Right lobe of liver (tissue), 4 donors: ENCODE measurements at regions not wholly inside any gene's neighbourhood (a gene's known extent, or its start where the extent isn't known, plus 50 kb on each side); places are given as distances from the start of the nearest gene placed in this dataset.

Experiments
- POLR2A ChIP-seq: fragments of 450-650 bp; IDR thresholded peaks from one replicate; pipeline ENCODE4 v1.6.1; 2017; ENCODE audit warnings: antibody characterized with exemption, mild to moderate bottlenecking
- TF ChIP-seq, protein P1 (sequence below), 4 donors: fragments of 200-600 bp in 3 of 4; fragments of 450-650 bp in 1 of 4; IDR thresholded peaks; one replicate each; pipeline versions ENCODE4 v1.5.1 to v1.8.0; 2016 to 2022; ENCODE audit warnings: antibody characterized with exemption in 4 of 4, mild to moderate bottlenecking in 2 of 4
- donor health status: DM: no; HTN: no; CAD: no.
- donor health status: DM: no; HTN: no; CAD: no.
- donor health status: DM: no; HTN: yes; CAD: no.

DNA sequence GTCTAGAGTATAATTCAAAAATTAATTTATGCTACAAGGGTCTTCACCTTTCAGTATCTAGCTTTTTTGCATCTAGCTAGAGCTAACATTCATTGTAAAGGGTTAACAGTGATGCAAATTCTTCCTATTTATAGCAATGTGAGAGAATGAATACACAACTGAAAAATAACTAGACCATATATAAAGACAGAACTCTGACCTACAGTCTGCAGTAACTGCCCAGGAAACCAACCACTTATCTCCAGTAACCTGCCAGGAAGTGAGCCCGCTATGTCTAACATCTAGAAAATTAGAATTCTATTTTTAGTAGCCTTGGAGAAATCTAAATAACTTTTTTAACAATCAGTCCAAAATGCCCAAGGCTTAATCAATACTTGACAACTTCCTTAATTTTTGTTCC, 1021.9 kb downstream of the LRFN5 start:
- no peak for TF ChIP-seq POLR2A
- TF ChIP-seq, protein P1, sequence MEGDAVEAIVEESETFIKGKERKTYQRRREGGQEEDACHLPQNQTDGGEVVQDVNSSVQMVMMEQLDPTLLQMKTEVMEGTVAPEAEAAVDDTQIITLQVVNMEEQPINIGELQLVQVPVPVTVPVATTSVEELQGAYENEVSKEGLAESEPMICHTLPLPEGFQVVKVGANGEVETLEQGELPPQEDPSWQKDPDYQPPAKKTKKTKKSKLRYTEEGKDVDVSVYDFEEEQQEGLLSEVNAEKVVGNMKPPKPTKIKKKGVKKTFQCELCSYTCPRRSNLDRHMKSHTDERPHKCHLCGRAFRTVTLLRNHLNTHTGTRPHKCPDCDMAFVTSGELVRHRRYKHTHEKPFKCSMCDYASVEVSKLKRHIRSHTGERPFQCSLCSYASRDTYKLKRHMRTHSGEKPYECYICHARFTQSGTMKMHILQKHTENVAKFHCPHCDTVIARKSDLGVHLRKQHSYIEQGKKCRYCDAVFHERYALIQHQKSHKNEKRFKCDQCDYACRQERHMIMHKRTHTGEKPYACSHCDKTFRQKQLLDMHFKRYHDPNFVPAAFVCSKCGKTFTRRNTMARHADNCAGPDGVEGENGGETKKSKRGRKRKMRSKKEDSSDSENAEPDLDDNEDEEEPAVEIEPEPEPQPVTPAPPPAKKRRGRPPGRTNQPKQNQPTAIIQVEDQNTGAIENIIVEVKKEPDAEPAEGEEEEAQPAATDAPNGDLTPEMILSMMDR (IDR thresholded peaks at IDR 0.05): no peak
